PC-3 (cell line): ENCODE measurements at regions not wholly inside any gene's neighbourhood (a gene's known extent, or its start where the extent isn't known, plus 50 kb on each side); places are given as distances from the start of the nearest gene placed in this dataset.

Experiments used
- ATAC-seq: fragments of 200-7000 bp; cut with Tn5 transposase; 2 replicates; pipeline ENCODE4 v1.9.1; 2020; ENCODE audit warnings: mild to moderate bottlenecking, moderate library complexity
- BruUV-seq: library from RNA; stranded (reverse); fragments of 400-500 nt; replicated peaks from 2 replicates; lab custom pipeline; 2021; lab: Mats Ljungman, UMichigan
- CTCF ChIA-PET: fragments of 300-600 bp; sonication (Branson Sonifier 250); formaldehyde crosslinking; loops from one replicate; lab custom pipeline; 2022; ENCODE audit warnings: antibody characterized with exemption; lab: Charles Lee
- POLR2A ChIA-PET: fragments of 300-600 bp; sonication (Branson Sonifier 250); formaldehyde crosslinking; loops from one replicate; lab custom pipeline; 2022; ENCODE audit warnings: antibody characterized with exemption; ENCODE audit not compliant: unreplicated experiment; lab: Charles Lee
- DNase-seq: peaks from one replicate; pipeline ENCODE4 v3.0.0-alpha.2; 2015
- H2AFZ ChIP-seq: fragments of 300-600 bp; sonication (generic); 2 replicates; pipeline ENCODE4 v1.6.0; 2016; ENCODE audit warnings: antibody characterized with exemption, low read length
- H3F3A ChIP-seq: fragments of 300-600 bp; sonication (generic); one replicate; pipeline ENCODE4 v1.6.0; 2017; ENCODE audit warnings: antibody characterized with exemption, low read length, control low read depth, mild to moderate bottlenecking; ENCODE audit not compliant: unreplicated experiment
- H3K27ac ChIP-seq: fragments of 300-600 bp; sonication (generic); 2 replicates; pipeline ENCODE4 v1.5.1; 2016; ENCODE audit warnings: mild to moderate bottlenecking, low read length
- H3K27me3 ChIP-seq: fragments of 300-600 bp; sonication (generic); 2 replicates; pipeline ENCODE4 v1.6.1; 2016; ENCODE audit warnings: low read length, mixed read lengths
- H3K36me3 ChIP-seq: fragments of 300-600 bp; sonication (generic); 2 replicates; pipeline ENCODE4 v1.6.1; 2016; ENCODE audit warnings: low read depth, mixed run types, low read length, mixed read lengths
- H3K4me1 ChIP-seq: fragments of 300-600 bp; sonication (generic); 2 replicates; pipeline ENCODE4 v1.5.1; 2016; ENCODE audit warnings: low read length; ENCODE audit not compliant: insufficient read depth
- H3K4me2 ChIP-seq: fragments of 300-600 bp; sonication (generic); 2 replicates; pipeline ENCODE4 v1.6.0; 2016; ENCODE audit warnings: low read length
- H3K4me3 ChIP-seq: fragments of 300-600 bp; sonication (generic); 2 replicates; pipeline ENCODE4 v1.5.1; 2016; ENCODE audit warnings: mild to moderate bottlenecking, low read length, mixed read lengths
- H3K79me2 ChIP-seq: fragments of 300-600 bp; sonication (generic); 2 replicates; pipeline ENCODE4 v1.6.1; 2017; ENCODE audit warnings: low read length, mixed read lengths
- H3K9ac ChIP-seq: fragments of 300-600 bp; sonication (generic); 2 replicates; pipeline ENCODE4 v1.6.0; 2016; ENCODE audit warnings: mild to moderate bottlenecking, low read length
- H3K9me2 ChIP-seq: fragments of 300-600 bp; sonication (generic); replicated peaks from 2 replicates; pipeline ENCODE4 v1.6.1; 2016; ENCODE audit warnings: mixed run types, low read length, mixed read lengths
- H3K9me3 ChIP-seq: fragments of 300-600 bp; sonication (generic); 2 replicates; pipeline ENCODE4 v1.6.1; 2016; ENCODE audit warnings: low read length, mixed read lengths
- H4K20me1 ChIP-seq: fragments of 300-600 bp; sonication (generic); 2 replicates; pipeline ENCODE4 v1.6.1; 2016; ENCODE audit warnings: low read length, mixed read lengths
- EZH2 ChIP-seq: fragments of 300-600 bp; sonication (generic); IDR thresholded peaks from one replicate; pipeline ENCODE4 v1.6.1; 2017; ENCODE audit warnings: antibody characterized with exemption, mild to moderate bottlenecking, low read length; ENCODE audit not compliant: unreplicated experiment
- EZH2phosphoT487 ChIP-seq: fragments of 300-600 bp; sonication (generic); IDR thresholded peaks from 2 replicates; pipeline ENCODE4 v1.6.1; 2018; ENCODE audit warnings: mild to moderate bottlenecking, antibody characterized with exemption, low read length, borderline replicate concordance
- intact Hi-C: fragments of 100-400 bp; cut with micrococcal nuclease; formaldehyde crosslinking; loops from 2 replicates; pipeline ENCODE4 v1.9.0; 2023
- TF ChIP-seq, protein P1 (sequence below): fragments of 300-600 bp; sonication (generic); conservative IDR thresholded peaks from 2 replicates; pipeline ENCODE4 v1.5.1; 2017; ENCODE audit warnings: antibody characterized with exemption, low read depth, mild to moderate bottlenecking, low read length

DNA sequence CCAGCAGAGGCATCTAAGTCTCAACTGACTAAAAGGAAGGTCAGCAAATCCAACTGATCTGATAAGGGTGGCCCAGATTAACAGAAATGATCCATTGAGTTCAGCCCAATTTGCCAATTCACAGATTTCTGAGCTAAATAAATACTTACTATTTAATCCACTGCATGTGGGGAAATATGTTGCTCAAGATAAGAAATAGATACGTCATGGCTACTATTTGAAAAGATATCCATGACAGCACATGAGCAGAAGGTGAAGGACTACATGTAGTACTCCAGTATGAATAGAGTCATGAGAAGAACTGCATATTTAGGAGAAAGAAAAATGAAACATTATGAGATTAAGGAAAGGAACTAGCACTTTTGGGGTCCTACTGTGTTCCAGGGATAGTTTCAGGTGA lies 332.4 kb downstream of the ARPP21 start:
- TF ChIP-seq, protein P1, sequence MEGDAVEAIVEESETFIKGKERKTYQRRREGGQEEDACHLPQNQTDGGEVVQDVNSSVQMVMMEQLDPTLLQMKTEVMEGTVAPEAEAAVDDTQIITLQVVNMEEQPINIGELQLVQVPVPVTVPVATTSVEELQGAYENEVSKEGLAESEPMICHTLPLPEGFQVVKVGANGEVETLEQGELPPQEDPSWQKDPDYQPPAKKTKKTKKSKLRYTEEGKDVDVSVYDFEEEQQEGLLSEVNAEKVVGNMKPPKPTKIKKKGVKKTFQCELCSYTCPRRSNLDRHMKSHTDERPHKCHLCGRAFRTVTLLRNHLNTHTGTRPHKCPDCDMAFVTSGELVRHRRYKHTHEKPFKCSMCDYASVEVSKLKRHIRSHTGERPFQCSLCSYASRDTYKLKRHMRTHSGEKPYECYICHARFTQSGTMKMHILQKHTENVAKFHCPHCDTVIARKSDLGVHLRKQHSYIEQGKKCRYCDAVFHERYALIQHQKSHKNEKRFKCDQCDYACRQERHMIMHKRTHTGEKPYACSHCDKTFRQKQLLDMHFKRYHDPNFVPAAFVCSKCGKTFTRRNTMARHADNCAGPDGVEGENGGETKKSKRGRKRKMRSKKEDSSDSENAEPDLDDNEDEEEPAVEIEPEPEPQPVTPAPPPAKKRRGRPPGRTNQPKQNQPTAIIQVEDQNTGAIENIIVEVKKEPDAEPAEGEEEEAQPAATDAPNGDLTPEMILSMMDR: no peak
- TF ChIP-seq EZH2 (no peak), EZH2phosphoT487 (no peak)
- Histone ChIP-seq H2AFZ (no peak overlapping the region), H3K4me2 (no peak overlapping the region), H4K20me1 (no peaks in the 10 kb centered on the region), H3K9ac (no peak overlapping the region), H3K36me3 (no peaks in the 10 kb centered on the region), H3K79me2 (no peaks in the 10 kb centered on the region), H3K27ac (no peak overlapping the region), H3K27me3 (no peaks in the 10 kb centered on the region), H3F3A (no peaks in the 10 kb centered on the region), H3K4me3 (no peak overlapping the region), H3K4me1 (peaks cover 4% of the 10 kb centered on the region; the same call in 1 of the 2 replicates), H3K9me2 (no peaks in the 10 kb centered on the region), H3K9me3 (no peaks in the 10 kb centered on the region)
- POLR2A ChIA-PET: no interaction called here
- CTCF ChIA-PET: no interaction called here
- no peak for DNase-seq
- intact Hi-C loops: no loop called here
- no TSS peak for BruUV-seq
- no peak for ATAC-seq

DNA sequence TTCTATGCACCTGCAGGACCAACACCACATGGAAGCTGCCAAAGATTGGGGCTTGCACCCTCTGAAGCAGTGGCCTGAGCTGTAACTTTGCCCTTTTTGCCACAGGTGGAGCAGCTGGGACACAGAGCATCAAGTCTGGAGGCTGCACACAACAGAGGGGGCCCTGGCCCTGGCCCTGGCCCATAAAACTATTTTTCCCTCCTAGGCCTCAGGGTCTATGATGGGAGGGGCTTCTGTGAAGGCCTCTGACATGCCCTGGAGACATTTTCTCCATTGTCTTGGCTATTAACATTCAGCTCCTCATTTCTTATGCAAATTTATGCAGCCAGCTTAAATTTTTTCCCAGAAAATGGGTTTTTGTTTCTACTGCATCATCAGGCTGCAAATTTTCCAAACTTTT lies 335.5 kb downstream of the ARPP21 start:
- Histone ChIP-seq H3K4me2 (no peak overlapping the region), H3K9me2 (no peaks in the 10 kb centered on the region), H3K27ac (no peak overlapping the region), H3K4me1 (peaks cover 4% of the 10 kb centered on the region; the same call in 1 of the 2 replicates), H2AFZ (no peak overlapping the region), H3K79me2 (no peaks in the 10 kb centered on the region), H3K9ac (no peak overlapping the region), H4K20me1 (no peaks in the 10 kb centered on the region), H3K36me3 (no peaks in the 10 kb centered on the region), H3K4me3 (no peak overlapping the region), H3F3A (no peaks in the 10 kb centered on the region), H3K27me3 (no peaks in the 10 kb centered on the region), H3K9me3 (no peaks in the 10 kb centered on the region)
- no TSS peak for BruUV-seq
- ATAC-seq (no peak), DNase-seq (no peak)
- intact Hi-C loops: no loop called here
- POLR2A ChIA-PET: no interaction called here
- CTCF ChIA-PET: no interaction called here
- TF ChIP-seq EZH2phosphoT487 (no peak), EZH2 (no peak)
- TF ChIP-seq, protein P1: no peak

DNA sequence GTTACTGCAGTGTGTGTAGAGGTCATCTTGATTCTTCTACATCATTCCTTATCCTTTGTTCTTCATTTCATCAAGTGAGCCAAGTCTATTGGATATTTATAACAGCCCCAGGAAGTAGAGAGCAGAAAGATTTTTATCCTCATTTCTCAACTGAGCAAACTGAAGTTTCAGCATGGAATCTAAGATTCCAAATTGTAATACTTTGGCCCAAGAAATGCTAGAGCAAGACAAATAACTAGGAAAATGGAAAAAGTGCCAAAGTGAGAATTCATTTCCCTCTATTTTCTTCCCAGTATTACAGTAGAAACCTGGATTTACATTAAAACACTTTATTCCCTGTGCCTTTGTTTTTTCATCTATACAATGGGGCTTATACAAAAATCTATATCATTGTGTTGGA lies 346.8 kb downstream of the ARPP21 start:
- intact Hi-C loops: no loop called here
- Histone ChIP-seq H3K27me3 (peaks cover 5% of the 10 kb centered on the region; the same call in 1 of the 2 replicates), H3K4me1 (no peaks in the 10 kb centered on the region), H3K9me2 (no peaks in the 10 kb centered on the region), H3K79me2 (no peaks in the 10 kb centered on the region), H3K4me3 (no peak overlapping the region), H3K27ac (no peak overlapping the region), H3K9ac (no peak overlapping the region), H4K20me1 (no peaks in the 10 kb centered on the region), H3F3A (no peaks in the 10 kb centered on the region), H3K9me3 (no peaks in the 10 kb centered on the region), H2AFZ (no peak overlapping the region), H3K4me2 (no peak overlapping the region), H3K36me3 (no peaks in the 10 kb centered on the region)
- TF ChIP-seq, protein P1: no peak
- TF ChIP-seq EZH2phosphoT487 (no peak), EZH2 (no peak)
- no TSS peak for BruUV-seq
- ATAC-seq (no peak), DNase-seq (no peak)
- ChIA-PET POLR2A (no interaction called here), CTCF (no interaction called here)
